Activated T-helper 17 cell treated with anti-CD3 and anti-CD28 coated beads, Interleukin-2, amount 50 U/mL, for 72 hours (primary cell): ENCODE measurements at regions not wholly inside any gene's neighbourhood (a gene's known extent, or its start where the extent isn't known, plus 50 kb on each side); places are given as distances from the start of the nearest gene placed in this dataset.
"Not testable (repeated sequence)": the region's sequence is repeated elsewhere in the genome, so short reads cannot be mapped to it uniquely, and the experiment has no call there.

Experiments used
- ATAC-seq: fragments of 150-1000 bp; cut with Tn5 transposase; replicated peaks from 2 replicates; pipeline ENCODE4 v1.10.0; 2021; ENCODE audit warnings: mild to moderate bottlenecking, moderate library complexity
- H3K27ac Mint-ChIP-seq: one replicate; pipeline ENCODE4 v1.8.0; 2022; ENCODE audit warnings: mixed read lengths
- H3K27me3 Mint-ChIP-seq: one replicate; pipeline ENCODE4 v1.8.0; 2022; ENCODE audit warnings: mixed read lengths
- H3K36me3 Mint-ChIP-seq: one replicate; pipeline ENCODE4 v1.8.0; 2022; ENCODE audit warnings: low read depth, mild to moderate bottlenecking, mixed read lengths
- H3K4me1 Mint-ChIP-seq: one replicate; pipeline ENCODE4 v1.8.0; 2022; ENCODE audit warnings: mixed read lengths
- H3K4me3 Mint-ChIP-seq: one replicate; pipeline ENCODE4 v1.8.0; 2022; ENCODE audit warnings: mild to moderate bottlenecking, mixed read lengths
- H3K9me3 Mint-ChIP-seq: one replicate; pipeline ENCODE4 v1.8.0; 2022; ENCODE audit warnings: mixed read lengths

- H3K27ac Mint-ChIP-seq = no peak overlapping the region
- no peaks in the 10 kb centered on the region for H3K36me3 Mint-ChIP-seq
These were observed 50.8 kb upstream of the CPOX start for GRCh38 chr3:98644168-98644567.

GRCh38 chr3:98645039-98645438 lies 51.6 kb upstream of the CPOX start:
- Mint-ChIP-seq H3K4me3 (no peak overlapping the region), H3K27ac (no peak overlapping the region), H3K36me3 (no peaks in the 10 kb centered on the region), H3K27me3 (peaks cover 27% of the 10 kb centered on the region), H3K9me3 (no peaks in the 10 kb centered on the region), H3K4me1 (no peaks in the 10 kb centered on the region)
- no peak for ATAC-seq

More at GRCh38 chr3:98644168-98644567, 50.8 kb upstream of the CPOX start:
- no peaks in the 10 kb centered on the region for H3K4me1 Mint-ChIP-seq
- H3K4me3 Mint-ChIP-seq = no peak overlapping the region
- H3K27me3 Mint-ChIP-seq = peaks cover 28% of the 10 kb centered on the region
- H3K9me3 Mint-ChIP-seq = no peaks in the 10 kb centered on the region
- ATAC-seq = no peak

- H3K9me3 Mint-ChIP-seq = no peaks in the 10 kb centered on the region
- H3K36me3 Mint-ChIP-seq = no peaks in the 10 kb centered on the region
- ATAC-seq = no peak
- no peaks in the 10 kb centered on the region for H3K4me1 Mint-ChIP-seq
- H3K27me3 Mint-ChIP-seq = peaks cover 23% of the 10 kb centered on the region
- no peak overlapping the region for H3K4me3 Mint-ChIP-seq
- H3K27ac Mint-ChIP-seq = no peak overlapping the region
These were observed 53.3 kb upstream of the CPOX start for GRCh38 chr3:98646680-98647079.

GRCh38 chr3:98647197-98647596 lies 53.8 kb upstream of the CPOX start:
- H3K36me3 Mint-ChIP-seq = no peaks in the 10 kb centered on the region
- no peak overlapping the region for H3K27ac Mint-ChIP-seq
- H3K9me3 Mint-ChIP-seq = no peaks in the 10 kb centered on the region
- H3K4me3 Mint-ChIP-seq = no peak overlapping the region
- peaks cover 23% of the 10 kb centered on the region for H3K27me3 Mint-ChIP-seq
- H3K4me1 Mint-ChIP-seq = no peaks in the 10 kb centered on the region
- no peak for ATAC-seq

- Mint-ChIP-seq H3K36me3 (no peaks in the 10 kb centered on the region), H3K4me1 (no peaks in the 10 kb centered on the region), H3K27me3 (no peaks in the 10 kb centered on the region), H3K4me3 (no peak overlapping the region), H3K27ac (no peak overlapping the region), H3K9me3 (no peaks in the 10 kb centered on the region)
- ATAC-seq = no peak
These were observed 57.8 kb upstream of the CPOX start for GRCh38 chr3:98650971-98651779.

- H3K27ac Mint-ChIP-seq = no peak overlapping the region
- ATAC-seq = no peak
- no peaks in the 10 kb centered on the region for H3K4me1 Mint-ChIP-seq
- H3K36me3 Mint-ChIP-seq = no peaks in the 10 kb centered on the region
- no peaks in the 10 kb centered on the region for H3K9me3 Mint-ChIP-seq
- H3K4me3 Mint-ChIP-seq = no peak overlapping the region
- H3K27me3 Mint-ChIP-seq = no peaks in the 10 kb centered on the region
These were observed 58.3 kb upstream of the CPOX start for GRCh38 chr3:98651780-98652077.

GRCh38 chr3:98655666-98656065 lies 62.3 kb upstream of the CPOX start:
- H3K4me1 Mint-ChIP-seq = no peaks in the 10 kb centered on the region
- no peaks in the 10 kb centered on the region for H3K36me3 Mint-ChIP-seq
- H3K9me3 Mint-ChIP-seq = no peaks in the 10 kb centered on the region
- ATAC-seq = peak; percentile 60
- no peak overlapping the region for H3K4me3 Mint-ChIP-seq
- peaks cover 16% of the 10 kb centered on the region for H3K27me3 Mint-ChIP-seq
- H3K27ac Mint-ChIP-seq = no peak overlapping the region

- peak; percentile 77 for ATAC-seq
- peak overlapping the region; percentile 21 for H3K4me3 Mint-ChIP-seq
- H3K27ac Mint-ChIP-seq = no peak overlapping the region
- H3K36me3 Mint-ChIP-seq = no peaks in the 10 kb centered on the region
- H3K9me3 Mint-ChIP-seq = no peaks in the 10 kb centered on the region
- peaks cover 16% of the 10 kb centered on the region for H3K27me3 Mint-ChIP-seq
- no peaks in the 10 kb centered on the region for H3K4me1 Mint-ChIP-seq
These were observed 64.0 kb upstream of the CPOX start for GRCh38 chr3:98657457-98657856.

- H3K4me1 Mint-ChIP-seq = no peaks in the 10 kb centered on the region
- no peak for ATAC-seq
- no peaks in the 10 kb centered on the region for H3K9me3 Mint-ChIP-seq
- H3K27me3 Mint-ChIP-seq = peaks cover 26% of the 10 kb centered on the region
- H3K27ac Mint-ChIP-seq = no peak overlapping the region
- no peaks in the 10 kb centered on the region for H3K36me3 Mint-ChIP-seq
- no peak overlapping the region for H3K4me3 Mint-ChIP-seq
These were observed 69.3 kb upstream of the CPOX start for GRCh38 chr3:98662699-98663098.

- ATAC-seq = no peak
- H3K9me3 Mint-ChIP-seq = no peaks in the 10 kb centered on the region
- no peaks in the 10 kb centered on the region for H3K4me1 Mint-ChIP-seq
- H3K36me3 Mint-ChIP-seq = no peaks in the 10 kb centered on the region
- H3K27ac Mint-ChIP-seq = no peak overlapping the region
- no peak overlapping the region for H3K4me3 Mint-ChIP-seq
- peaks cover 11% of the 10 kb centered on the region for H3K27me3 Mint-ChIP-seq
These were observed 76.6 kb upstream of the CPOX start for GRCh38 chr3:98670020-98670419.

GRCh38 chr3:98679986-98680385 lies 83.2 kb upstream of the ST3GAL6 start:
- Mint-ChIP-seq H3K36me3 (no peaks in the 10 kb centered on the region), H3K9me3 (peaks cover 4% of the 10 kb centered on the region), H3K4me3 (no peak overlapping the region), H3K4me1 (no peaks in the 10 kb centered on the region), H3K27me3 (peaks cover 9% of the 10 kb centered on the region), H3K27ac (no peak overlapping the region)
- ATAC-seq = no peak

- no peak overlapping the region for H3K27ac Mint-ChIP-seq
- no peaks in the 10 kb centered on the region for H3K36me3 Mint-ChIP-seq
- ATAC-seq = peak; percentile 46
- H3K9me3 Mint-ChIP-seq = peaks cover 4% of the 10 kb centered on the region
- no peaks in the 10 kb centered on the region for H3K4me1 Mint-ChIP-seq
- no peak overlapping the region for H3K4me3 Mint-ChIP-seq
- peaks cover 9% of the 10 kb centered on the region for H3K27me3 Mint-ChIP-seq
These were observed 82.4 kb upstream of the ST3GAL6 start for GRCh38 chr3:98680723-98681122.

- peaks cover 9% of the 10 kb centered on the region for H3K27me3 Mint-ChIP-seq
- no peaks in the 10 kb centered on the region for H3K36me3 Mint-ChIP-seq
- H3K9me3 Mint-ChIP-seq = peaks cover 4% of the 10 kb centered on the region
- H3K27ac Mint-ChIP-seq = no peak overlapping the region
- H3K4me1 Mint-ChIP-seq = no peaks in the 10 kb centered on the region
- no peak for ATAC-seq
- H3K4me3 Mint-ChIP-seq = no peak overlapping the region
These were observed 81.7 kb upstream of the ST3GAL6 start for GRCh38 chr3:98681486-98681885.

GRCh38 chr3:98682391-98682790 lies 80.7 kb upstream of the ST3GAL6 start:
- H3K36me3 Mint-ChIP-seq, H3K9me3 Mint-ChIP-seq, H3K4me1 Mint-ChIP-seq, ATAC-seq, H3K27me3 Mint-ChIP-seq, H3K4me3 Mint-ChIP-seq, H3K27ac Mint-ChIP-seq: not testable (repeated sequence)

- peaks cover 4% of the 10 kb centered on the region for H3K9me3 Mint-ChIP-seq
- H3K36me3 Mint-ChIP-seq = no peaks in the 10 kb centered on the region
- no peak overlapping the region for H3K27ac Mint-ChIP-seq
- peaks cover under 1% of the 10 kb centered on the region for H3K27me3 Mint-ChIP-seq
- no peak for ATAC-seq
- no peak overlapping the region for H3K4me3 Mint-ChIP-seq
- H3K4me1 Mint-ChIP-seq = no peaks in the 10 kb centered on the region
These were observed 74.8 kb upstream of the ST3GAL6 start for GRCh38 chr3:98688363-98688762.

GRCh38 chr3:98690876-98691275 lies 72.3 kb upstream of the ST3GAL6 start:
- ATAC-seq = no peak
- Mint-ChIP-seq H3K4me3 (no peak overlapping the region), H3K36me3 (no peaks in the 10 kb centered on the region), H3K27ac (no peak overlapping the region), H3K4me1 (no peaks in the 10 kb centered on the region), H3K9me3 (no peaks in the 10 kb centered on the region), H3K27me3 (no peaks in the 10 kb centered on the region)
